Prostate gland (tissue), 2 donors: ENCODE measurements at regions not wholly inside any gene's neighbourhood (a gene's known extent, or its start where the extent isn't known, plus 50 kb on each side); places are given as distances from the start of the nearest gene placed in this dataset.

Source experiments
- CTCF ChIP-seq, 4 experiments: fragments of 200-600 bp in 2 of 4; fragments of 450-650 bp in 2 of 4; sonication (generic) in 2 of 4; IDR thresholded peaks; 1 replicate in 3 of 4; 2 replicates in 1 of 4; pipeline ENCODE4 v1.5.1; 2016 to 2019; ENCODE audit warnings: antibody characterized with exemption in 4 of 4, mild to moderate bottlenecking in 2 of 4, moderate library complexity in 2 of 4
- POLR2A ChIP-seq: fragments of 450-650 bp; IDR thresholded peaks from one replicate; pipeline ENCODE4 v1.6.1; 2016; ENCODE audit warnings: antibody characterized with exemption, mild to moderate bottlenecking

- TF ChIP-seq CTCF (IDR thresholded peaks at IDR 0.05) = no peak
- TF ChIP-seq POLR2A = no peak
Measured at GRCh38 chr3:164608554-164609276, 469.6 kb downstream of the SI start.
